BLaER1 (cell line): ENCODE measurements at regions not wholly inside any gene's neighbourhood (a gene's known extent, or its start where the extent isn't known, plus 50 kb on each side); places are given as distances from the start of the nearest gene placed in this dataset.
A peak's percentile ranks its signal among the peaks of the same experiment; 100 is the strongest.

Experiments used
- H3K27ac ChIP-seq: shearing (Covaris generic); formaldehyde crosslinking; 2 replicates; pipeline ENCODE4 v1.8.1; 2022
- H3K27me3 ChIP-seq: shearing (Covaris generic); formaldehyde crosslinking; 2 replicates; pipeline ENCODE4 v1.8.1; 2022
- H3K36me3 ChIP-seq: shearing (Covaris generic); formaldehyde crosslinking; 2 replicates; pipeline ENCODE4 v1.8.1; 2022
- H3K4me1 ChIP-seq: shearing (Covaris generic); formaldehyde crosslinking; 2 replicates; pipeline ENCODE4 v1.8.1; 2022
- H3K4me2 ChIP-seq: shearing (Covaris generic); formaldehyde crosslinking; 2 replicates; pipeline ENCODE4 v1.8.1; 2022
- H3K4me3 ChIP-seq: shearing (Covaris generic); formaldehyde crosslinking; 2 replicates; pipeline ENCODE4 v1.8.1; 2022
- H3K9ac ChIP-seq: shearing (Covaris generic); formaldehyde crosslinking; 2 replicates; pipeline ENCODE4 v1.8.1; 2022
- H3K9me3 ChIP-seq: shearing (Covaris generic); formaldehyde crosslinking; 2 replicates; pipeline ENCODE4 v1.8.1; 2022
- H4K20me1 ChIP-seq: shearing (Covaris generic); formaldehyde crosslinking; 2 replicates; pipeline ENCODE4 v1.8.1; 2022
- Cebpa-rat ChIP-seq: shearing (Covaris generic); IDR thresholded peaks from 2 replicates; pipeline ENCODE4 v1.8.1; 2022

DNA sequence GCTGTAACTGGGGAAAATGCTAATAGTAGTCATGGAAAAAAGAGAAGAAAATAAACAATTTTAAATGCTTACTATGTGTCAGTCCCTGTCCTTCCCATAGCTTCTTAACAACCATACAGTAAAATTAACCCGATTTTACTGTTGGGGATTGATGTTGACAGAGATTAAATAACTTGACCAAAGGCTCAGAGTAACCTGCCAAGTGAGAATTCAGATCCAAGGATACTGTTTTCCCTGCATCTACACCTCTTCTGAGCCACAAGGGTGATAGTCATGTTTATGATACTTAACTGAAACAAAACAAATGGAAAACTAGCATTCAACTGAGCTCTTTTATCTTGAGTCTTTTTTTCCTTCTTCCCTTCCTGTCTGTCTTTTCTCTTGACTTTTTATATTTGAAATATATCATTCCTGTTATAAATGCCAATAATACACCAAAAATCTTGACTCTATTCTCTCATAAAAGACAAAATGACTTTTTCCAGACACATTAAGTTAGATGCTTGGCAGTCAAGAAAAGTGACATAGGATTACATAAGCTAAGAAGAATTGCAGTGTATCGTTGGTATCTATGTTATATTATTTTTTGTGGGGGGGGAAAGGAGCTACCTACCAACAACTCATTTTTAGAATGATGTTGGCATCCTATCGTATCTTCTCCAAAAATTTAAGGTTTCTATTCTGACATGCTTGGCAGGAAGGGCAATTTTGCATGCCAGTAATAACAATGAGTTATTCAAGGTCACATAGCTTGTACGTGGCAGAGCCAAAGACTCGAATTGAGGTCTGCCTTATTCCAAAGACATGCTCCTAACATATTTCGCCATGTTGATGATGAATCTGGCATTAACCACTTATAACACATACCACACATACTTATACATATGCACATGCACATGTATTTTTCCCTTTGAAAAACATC is 306.6 kb upstream of the KCNH8 start:
- H3K27me3 ChIP-seq, result no peaks in the 10 kb centered on the region
- no peak overlapping the region for H3K27ac ChIP-seq
- H3K4me1 ChIP-seq, result no peaks in the 10 kb centered on the region
- H4K20me1 ChIP-seq, result no peaks in the 10 kb centered on the region
- H3K4me3 ChIP-seq, result no peak overlapping the region
- TF ChIP-seq Cebpa-rat, result no peak
- H3K4me2 ChIP-seq, result no peak overlapping the region
- no peaks in the 10 kb centered on the region for H3K36me3 ChIP-seq
- no peak overlapping the region for H3K9ac ChIP-seq
- no peaks in the 10 kb centered on the region for H3K9me3 ChIP-seq

DNA sequence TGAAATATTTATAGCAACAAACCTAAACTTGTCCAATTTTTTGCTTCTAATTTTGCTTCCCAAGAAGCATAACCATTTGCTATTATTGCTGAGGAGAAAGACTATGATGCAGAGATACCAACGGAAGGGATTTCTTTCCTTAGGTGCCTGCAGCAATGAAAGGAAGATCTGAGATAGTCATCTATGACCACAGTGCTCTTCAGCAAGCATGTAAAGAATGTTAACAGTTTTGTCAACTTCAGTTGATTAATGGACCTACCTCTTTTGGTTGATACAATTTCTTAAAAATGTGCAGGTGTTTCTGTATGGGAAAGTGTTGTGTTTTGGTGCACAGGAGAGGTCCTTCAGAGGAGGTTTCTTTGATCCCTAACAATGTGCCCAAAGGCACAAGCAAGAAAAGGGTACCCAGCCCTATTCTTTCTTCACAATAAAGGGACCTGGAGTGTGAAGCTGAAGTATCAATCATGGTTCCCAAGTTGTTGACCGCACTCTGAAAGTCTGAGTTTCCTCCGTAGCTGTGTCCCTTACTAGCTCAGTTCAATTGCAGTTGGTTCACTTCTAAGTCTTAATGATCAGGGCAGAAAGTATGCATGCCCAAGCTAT is 307.7 kb upstream of the KCNH8 start:
- Histone ChIP-seq H3K4me2 (no peak overlapping the region), H3K4me1 (no peaks in the 10 kb centered on the region), H3K9me3 (no peaks in the 10 kb centered on the region), H4K20me1 (no peaks in the 10 kb centered on the region), H3K27me3 (no peaks in the 10 kb centered on the region), H3K27ac (no peak overlapping the region), H3K9ac (no peak overlapping the region), H3K36me3 (no peaks in the 10 kb centered on the region), H3K4me3 (no peak overlapping the region)
- TF ChIP-seq Cebpa-rat, result no peak

DNA sequence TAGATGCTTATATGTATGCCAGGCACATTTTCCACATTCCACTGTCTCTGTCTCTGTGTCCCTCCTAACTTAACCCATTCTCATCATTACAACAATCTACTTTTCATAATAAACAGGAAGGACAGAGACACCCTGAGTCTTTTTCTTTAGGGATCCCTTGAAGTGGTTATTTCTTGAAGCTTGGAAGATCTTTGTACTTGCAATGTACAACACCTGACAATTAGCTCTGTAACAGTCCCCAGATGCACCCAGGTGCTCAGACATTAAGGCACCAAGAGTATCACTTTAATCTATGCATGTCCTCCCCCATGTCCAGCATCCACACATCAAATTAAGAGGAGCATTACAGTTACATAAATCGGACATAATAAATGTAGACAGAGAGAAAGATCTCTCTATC is 309.6 kb upstream of the KCNH8 start:
- Histone ChIP-seq H3K4me2 (no peak overlapping the region), H3K4me3 (no peak overlapping the region)
- TF ChIP-seq Cebpa-rat, result no peak

DNA sequence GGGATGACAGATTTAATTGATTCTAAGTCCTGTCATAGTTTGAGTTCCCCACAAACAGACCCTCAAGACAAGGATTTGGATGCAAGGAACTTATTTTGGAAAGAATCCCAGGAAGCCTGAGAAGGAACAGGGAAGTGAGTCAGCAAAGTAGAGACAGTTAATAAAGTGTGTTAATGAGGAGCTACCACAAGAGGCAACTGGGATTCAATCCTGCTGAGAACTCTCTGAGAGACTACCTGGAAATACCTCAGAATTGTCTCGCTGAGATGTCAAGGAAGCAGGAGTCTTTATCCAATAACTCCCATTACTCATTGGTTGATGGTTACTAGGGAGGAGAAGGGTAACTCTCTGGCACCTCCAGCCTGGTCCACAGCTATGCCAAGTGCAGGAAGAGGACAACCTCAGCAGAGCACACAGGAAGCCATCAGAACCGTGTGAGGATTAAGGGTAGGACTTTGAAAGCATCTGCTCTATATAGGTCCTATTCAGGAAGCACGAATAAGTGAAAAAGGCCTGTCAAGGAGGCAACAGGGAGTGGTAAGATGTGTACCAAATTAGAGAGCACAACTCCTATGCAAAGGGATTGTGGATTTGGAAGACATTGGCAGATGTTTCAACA is 311.1 kb upstream of the KCNH8 start:
- no peaks in the 10 kb centered on the region for H3K9me3 ChIP-seq
- no peaks in the 10 kb centered on the region for H3K4me1 ChIP-seq
- H3K36me3 ChIP-seq, result no peaks in the 10 kb centered on the region
- H3K27ac ChIP-seq, result no peak overlapping the region
- H4K20me1 ChIP-seq, result no peaks in the 10 kb centered on the region
- no peak overlapping the region for H3K9ac ChIP-seq
- no peak overlapping the region for H3K4me2 ChIP-seq
- TF ChIP-seq Cebpa-rat, result no peak
- no peak overlapping the region for H3K4me3 ChIP-seq
- H3K27me3 ChIP-seq, result no peaks in the 10 kb centered on the region

More for the DNA sequence above, 309.6 kb upstream of the KCNH8 start:
- no peaks in the 10 kb centered on the region for H3K9me3 ChIP-seq
- H3K27ac ChIP-seq, result no peak overlapping the region
- no peaks in the 10 kb centered on the region for H3K27me3 ChIP-seq
- H3K4me1 ChIP-seq, result no peaks in the 10 kb centered on the region
- no peaks in the 10 kb centered on the region for H4K20me1 ChIP-seq
- H3K9ac ChIP-seq, result no peak overlapping the region
- no peaks in the 10 kb centered on the region for H3K36me3 ChIP-seq

DNA sequence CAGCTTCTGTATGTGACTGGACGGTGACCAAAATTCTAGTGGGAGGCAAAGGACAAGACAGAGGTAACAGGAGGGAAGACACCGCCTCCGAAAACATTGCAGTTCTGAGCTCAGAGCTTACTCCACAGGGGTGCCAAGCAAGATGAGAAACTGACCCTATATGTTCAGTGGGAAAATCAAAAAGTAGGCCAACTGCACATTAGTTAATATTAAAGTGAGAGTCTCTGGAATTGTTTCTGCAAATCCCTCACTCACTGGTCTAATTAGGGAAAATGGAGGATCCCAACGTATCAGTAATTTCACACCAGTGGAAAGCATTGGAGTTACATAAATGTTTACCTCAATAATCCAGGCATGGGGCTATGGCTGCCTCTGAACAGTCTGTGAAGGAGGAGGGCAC is 313.3 kb upstream of the KCNH8 start:
- no peaks in the 10 kb centered on the region for H3K36me3 ChIP-seq
- TF ChIP-seq Cebpa-rat, result no peak

DNA sequence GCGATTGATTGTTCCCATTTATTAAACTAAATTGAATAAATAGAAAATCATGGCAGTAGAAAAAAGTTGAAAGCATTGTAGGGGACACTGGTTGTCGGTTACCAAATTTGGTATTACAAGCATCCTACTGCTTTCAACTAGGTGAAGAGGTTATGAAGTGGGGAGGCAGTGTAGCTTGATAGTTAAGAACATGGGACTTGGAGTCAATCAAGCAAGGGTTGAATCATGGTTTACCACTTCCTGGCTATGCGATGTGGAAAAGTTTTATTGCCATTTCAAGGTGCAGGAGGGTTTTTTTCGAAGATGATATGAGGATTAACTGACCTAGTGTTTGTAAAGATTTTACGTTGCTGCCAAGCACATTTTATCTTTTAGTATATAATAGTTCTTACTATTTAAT is 318.2 kb upstream of the KCNH8 start:
- Histone ChIP-seq H3K9me3 (no peaks in the 10 kb centered on the region), H3K4me3 (no peak overlapping the region), H3K36me3 (no peaks in the 10 kb centered on the region), H4K20me1 (no peaks in the 10 kb centered on the region), H3K27me3 (no peaks in the 10 kb centered on the region), H3K4me2 (peak overlapping the region; percentile 51), H3K9ac (no peak overlapping the region), H3K4me1 (peaks cover 13% of the 10 kb centered on the region), H3K27ac (no peak overlapping the region)
- no peak for TF ChIP-seq Cebpa-rat

More for the DNA sequence above, 313.3 kb upstream of the KCNH8 start:
- H3K27ac ChIP-seq, result no peak overlapping the region
- no peaks in the 10 kb centered on the region for H3K9me3 ChIP-seq
- H3K9ac ChIP-seq, result no peak overlapping the region
- peaks cover 9% of the 10 kb centered on the region for H3K4me1 ChIP-seq
- H4K20me1 ChIP-seq, result no peaks in the 10 kb centered on the region
- H3K4me3 ChIP-seq, result no peak overlapping the region
- no peak overlapping the region for H3K4me2 ChIP-seq
- no peaks in the 10 kb centered on the region for H3K27me3 ChIP-seq

DNA sequence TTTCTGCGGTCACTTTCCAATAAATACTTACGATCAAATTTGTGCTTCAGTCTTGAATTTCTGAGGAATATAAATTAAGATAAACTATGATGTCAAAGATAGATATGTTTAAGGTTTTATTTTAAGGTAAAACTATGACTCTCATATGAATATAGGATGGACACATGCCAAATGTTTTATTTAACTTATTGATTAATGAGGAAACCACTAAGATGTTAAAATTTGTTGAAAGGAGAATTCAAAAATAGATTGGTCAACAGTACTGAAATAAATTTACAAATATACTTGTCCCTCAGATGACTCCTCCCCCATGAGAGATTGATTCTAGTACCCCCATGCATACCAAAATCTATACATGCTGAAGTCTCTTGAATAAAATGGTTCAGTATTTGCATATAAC is 319.7 kb upstream of the KCNH8 start:
- Histone ChIP-seq H3K27ac (no peak overlapping the region), H3K4me3 (no peak overlapping the region), H3K36me3 (no peaks in the 10 kb centered on the region), H3K9me3 (no peaks in the 10 kb centered on the region), H3K4me2 (no peak overlapping the region), H3K4me1 (peaks cover 13% of the 10 kb centered on the region), H3K9ac (no peak overlapping the region), H4K20me1 (no peaks in the 10 kb centered on the region), H3K27me3 (no peaks in the 10 kb centered on the region)
- no peak for TF ChIP-seq Cebpa-rat

DNA sequence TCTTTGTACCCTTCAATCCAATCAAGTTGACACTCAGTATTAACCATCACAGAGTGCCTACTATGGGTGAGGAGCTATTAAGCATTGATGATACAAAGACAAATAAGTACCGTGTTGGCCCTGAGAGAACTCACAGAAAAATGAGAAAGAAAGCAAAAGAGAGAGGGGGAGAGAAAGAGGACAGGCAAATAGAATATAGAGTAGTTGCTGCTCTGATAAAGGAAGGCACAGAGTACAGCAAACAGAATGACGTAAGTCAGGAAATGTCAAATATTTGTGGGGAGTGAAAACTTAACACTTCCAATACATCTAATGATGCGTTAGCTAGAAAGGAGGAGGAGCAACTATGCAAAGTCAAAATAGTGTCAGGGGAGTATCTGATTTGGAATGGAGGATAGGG is 320.6 kb upstream of the KCNH8 start:
- no peaks in the 10 kb centered on the region for H4K20me1 ChIP-seq
- H3K9me3 ChIP-seq, result peaks cover 3% of the 10 kb centered on the region; the same call in 1 of the 2 replicates
- H3K36me3 ChIP-seq, result no peaks in the 10 kb centered on the region
- no peak overlapping the region for H3K4me3 ChIP-seq
- H3K9ac ChIP-seq, result no peak overlapping the region
- no peak overlapping the region for H3K4me2 ChIP-seq
- no peaks in the 10 kb centered on the region for H3K27me3 ChIP-seq
- TF ChIP-seq Cebpa-rat, result no peak
- H3K27ac ChIP-seq, result no peak overlapping the region
- peaks cover 13% of the 10 kb centered on the region for H3K4me1 ChIP-seq

DNA sequence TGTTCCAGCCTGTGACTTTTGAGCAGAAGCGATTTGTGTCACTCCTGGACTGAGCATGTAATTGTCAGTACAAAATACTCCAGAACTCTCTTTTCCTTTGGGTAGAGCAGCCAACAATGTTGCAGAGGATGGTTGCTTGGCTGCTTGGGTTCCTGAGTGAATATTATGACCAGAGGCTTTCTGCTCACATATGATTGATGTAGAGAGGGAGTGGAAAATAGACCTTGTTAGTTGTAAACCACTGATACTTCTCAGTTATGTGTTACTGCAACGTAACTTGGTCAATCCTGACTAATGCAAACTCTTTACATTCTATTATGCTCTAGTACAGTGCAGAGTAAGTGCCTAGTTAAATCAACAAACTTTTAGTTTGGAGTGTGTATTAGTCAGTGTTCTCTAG is 322.6 kb upstream of the KCNH8 start:
- Histone ChIP-seq H3K27me3 (no peaks in the 10 kb centered on the region), H4K20me1 (no peaks in the 10 kb centered on the region), H3K4me3 (no peak overlapping the region), H3K27ac (no peak overlapping the region), H3K4me1 (peaks cover 10% of the 10 kb centered on the region), H3K36me3 (no peaks in the 10 kb centered on the region), H3K9ac (no peak overlapping the region), H3K4me2 (no peak overlapping the region), H3K9me3 (peaks cover 6% of the 10 kb centered on the region; the same call in 1 of the 2 replicates)
- no peak for TF ChIP-seq Cebpa-rat

DNA sequence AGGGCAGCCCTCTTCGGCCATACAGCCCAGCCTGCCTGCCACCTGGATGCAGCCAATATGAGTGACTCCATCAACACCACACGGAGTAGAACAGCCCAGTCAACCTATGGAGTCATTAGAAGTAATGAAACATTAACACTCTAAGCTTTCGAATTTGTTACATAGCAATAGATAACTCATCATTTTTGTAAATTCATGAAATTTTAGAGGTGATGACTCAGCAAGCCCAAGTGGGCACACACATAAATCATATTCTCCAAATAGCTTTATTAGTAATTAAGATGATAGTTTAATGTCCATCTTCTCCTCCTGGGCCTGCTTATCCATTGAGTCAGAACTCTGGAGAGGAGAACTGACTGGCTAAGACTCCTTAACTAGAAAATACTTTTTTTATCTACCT is 335.0 kb upstream of the KCNH8 start:
- no peak overlapping the region for H3K4me3 ChIP-seq
- TF ChIP-seq Cebpa-rat, result no peak
- no peak overlapping the region for H3K9ac ChIP-seq
- no peaks in the 10 kb centered on the region for H3K4me1 ChIP-seq
- no peaks in the 10 kb centered on the region for H4K20me1 ChIP-seq
- H3K27me3 ChIP-seq, result no peaks in the 10 kb centered on the region
- no peaks in the 10 kb centered on the region for H3K36me3 ChIP-seq
- H3K4me2 ChIP-seq, result no peak overlapping the region
- no peaks in the 10 kb centered on the region for H3K9me3 ChIP-seq
- no peak overlapping the region for H3K27ac ChIP-seq
